ENCODE measurements at regions not wholly inside any gene's neighbourhood (a gene's known extent, or its start where the extent isn't known, plus 50 kb on each side); places are given as distances from the start of the nearest gene placed in this dataset.
"Not testable (repeated sequence)": the region's sequence is repeated elsewhere in the genome, so short reads cannot be mapped to it uniquely, and the experiment has no call there.

DNA sequence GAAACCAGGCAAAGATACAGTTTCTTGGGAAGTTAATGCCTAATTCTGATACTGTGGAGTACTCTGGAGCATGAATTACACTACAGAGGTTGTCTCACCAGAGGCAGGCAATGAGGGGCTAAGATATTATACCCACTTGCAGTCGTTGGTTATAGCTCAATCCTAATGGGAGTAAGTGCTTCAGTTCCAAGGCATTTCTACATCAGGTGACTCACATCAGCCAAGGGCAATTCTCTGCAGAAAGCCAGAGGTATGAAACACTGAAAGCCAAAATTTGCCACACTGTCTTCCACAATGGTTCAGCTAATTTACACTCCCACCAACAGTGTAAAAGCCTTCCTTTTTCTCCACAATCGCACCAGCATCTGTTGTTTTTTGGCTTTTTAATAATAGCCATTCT, 174.0 kb upstream of the IL15 start:
- H3K27ac Mint-ChIP-seq, result no peak overlapping the region
- H3K4me3 Mint-ChIP-seq, result no peak overlapping the region
- peaks cover 4% of the 10 kb centered on the region for H3K27me3 Mint-ChIP-seq
- no peaks in the 10 kb centered on the region for H3K4me1 Mint-ChIP-seq
- ChIA-PET CTCF (no interaction called here), POLR2A (no interaction called here)
- H3K9me3 Mint-ChIP-seq, result no peaks in the 10 kb centered on the region
- no peak for DNase-seq
- no peaks in the 10 kb centered on the region for H3K36me3 Mint-ChIP-seq (ENCODE audit: low read depth)

DNA sequence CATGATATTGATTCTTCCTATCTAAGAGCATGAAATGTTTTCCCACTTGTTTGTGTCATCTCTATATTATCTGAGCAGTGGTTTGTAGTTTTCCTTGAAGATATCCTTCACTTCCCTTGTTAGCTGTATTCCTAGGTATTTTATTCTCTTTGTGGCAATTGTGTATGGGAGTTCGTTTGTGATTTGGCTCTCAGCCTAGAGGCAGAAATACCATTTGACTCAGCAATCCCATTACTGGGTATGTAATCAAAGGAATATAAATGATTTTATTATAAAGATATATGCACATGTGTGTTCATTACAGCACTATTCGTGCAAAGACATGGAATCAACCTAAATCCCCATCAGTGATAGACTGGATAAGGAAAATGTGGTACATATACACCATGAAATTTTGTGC, 172.7 kb upstream of the IL15 start:
- H3K9me3 Mint-ChIP-seq, result no peaks in the 10 kb centered on the region
- CTCF ChIA-PET, result no interaction called here
- H3K27ac Mint-ChIP-seq, result no peak overlapping the region
- H3K27me3 Mint-ChIP-seq, result peaks cover 4% of the 10 kb centered on the region
- DNase-seq, result no peak
- H3K4me1 Mint-ChIP-seq, result no peaks in the 10 kb centered on the region
- H3K36me3 Mint-ChIP-seq (ENCODE audit: low read depth), result no peaks in the 10 kb centered on the region
- no peak overlapping the region for H3K4me3 Mint-ChIP-seq
- POLR2A ChIA-PET, result no interaction called here

DNA sequence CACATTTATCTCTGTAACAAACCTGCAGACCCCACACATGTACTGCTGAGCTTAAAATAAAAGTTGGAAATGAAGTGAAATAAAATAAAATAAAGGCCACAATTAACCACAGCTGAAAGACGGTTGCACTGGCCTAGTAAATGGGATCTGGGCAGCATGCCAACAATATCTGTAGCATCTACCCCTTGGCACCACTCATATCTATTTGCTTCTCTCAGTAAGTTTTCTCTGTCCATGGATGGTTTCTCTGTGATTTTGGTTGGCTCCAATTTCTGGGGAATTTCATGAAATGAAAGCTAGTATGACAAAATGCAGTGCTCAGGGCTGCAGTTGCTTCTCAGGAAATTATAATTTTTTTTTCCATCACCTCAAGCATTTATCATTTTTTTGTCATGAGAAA, 172.0 kb upstream of the IL15 start:
- peaks cover 4% of the 10 kb centered on the region for H3K27me3 Mint-ChIP-seq
- no peak overlapping the region for H3K4me3 Mint-ChIP-seq
- POLR2A ChIA-PET, result no interaction called here
- CTCF ChIA-PET, result no interaction called here
- H3K9me3 Mint-ChIP-seq, result no peaks in the 10 kb centered on the region
- H3K27ac Mint-ChIP-seq, result no peak overlapping the region
- no peaks in the 10 kb centered on the region for H3K4me1 Mint-ChIP-seq
- no peaks in the 10 kb centered on the region for H3K36me3 Mint-ChIP-seq (ENCODE audit: low read depth)
- no peak for DNase-seq

DNA sequence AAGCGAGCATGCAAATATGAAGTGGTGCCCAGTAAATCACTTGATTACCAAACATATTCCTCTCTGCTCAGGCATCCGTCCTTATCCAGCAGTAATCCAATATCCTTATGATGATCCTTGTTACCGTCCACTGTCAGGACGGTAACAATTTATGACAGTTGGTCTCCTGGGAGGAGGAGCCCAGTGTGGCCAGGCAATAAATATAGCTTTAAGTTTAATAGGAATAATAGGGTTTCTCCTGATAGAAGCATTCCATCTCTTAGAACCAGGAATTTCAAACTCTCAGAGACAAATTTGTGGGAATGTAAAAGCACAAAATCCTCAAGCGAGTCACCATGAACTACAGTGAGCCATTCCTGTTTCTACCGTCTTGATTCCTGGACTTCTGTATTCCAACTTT, 171.2 kb upstream of the IL15 start:
- no peaks in the 10 kb centered on the region for H3K36me3 Mint-ChIP-seq (ENCODE audit: low read depth)
- POLR2A ChIA-PET, result no interaction called here
- no peaks in the 10 kb centered on the region for H3K4me1 Mint-ChIP-seq
- CTCF ChIA-PET, result no interaction called here
- H3K27ac Mint-ChIP-seq, result no peak overlapping the region
- peaks cover 4% of the 10 kb centered on the region for H3K27me3 Mint-ChIP-seq
- no peak for DNase-seq
- H3K9me3 Mint-ChIP-seq, result no peaks in the 10 kb centered on the region
- no peak overlapping the region for H3K4me3 Mint-ChIP-seq

DNA sequence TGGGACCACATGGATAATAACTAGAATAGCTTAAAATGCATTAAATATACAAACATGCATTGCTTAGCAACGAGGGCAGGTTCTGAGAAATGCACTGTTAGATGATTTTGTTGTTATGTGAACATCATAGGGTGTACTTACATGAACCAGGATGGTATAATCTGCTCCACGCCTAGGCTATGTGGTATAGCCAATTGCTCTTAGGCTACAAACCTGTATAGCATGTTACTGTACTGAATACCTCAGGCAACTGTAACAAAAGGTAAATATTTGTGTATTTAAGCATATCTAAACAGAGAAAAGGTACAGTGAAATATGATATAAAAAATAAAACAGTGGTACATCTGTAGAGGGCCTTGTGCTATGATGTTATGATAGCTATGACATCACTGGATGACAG, 169.2 kb upstream of the IL15 start:
- ChIA-PET POLR2A (no interaction called here), CTCF (no interaction called here)
- Mint-ChIP-seq H3K27ac (no peak overlapping the region), H3K36me3 (ENCODE audit: low read depth) (no peaks in the 10 kb centered on the region), H3K4me1 (no peaks in the 10 kb centered on the region), H3K4me3 (no peak overlapping the region), H3K9me3 (no peaks in the 10 kb centered on the region), H3K27me3 (no peaks in the 10 kb centered on the region)
- no peak for DNase-seq

DNA sequence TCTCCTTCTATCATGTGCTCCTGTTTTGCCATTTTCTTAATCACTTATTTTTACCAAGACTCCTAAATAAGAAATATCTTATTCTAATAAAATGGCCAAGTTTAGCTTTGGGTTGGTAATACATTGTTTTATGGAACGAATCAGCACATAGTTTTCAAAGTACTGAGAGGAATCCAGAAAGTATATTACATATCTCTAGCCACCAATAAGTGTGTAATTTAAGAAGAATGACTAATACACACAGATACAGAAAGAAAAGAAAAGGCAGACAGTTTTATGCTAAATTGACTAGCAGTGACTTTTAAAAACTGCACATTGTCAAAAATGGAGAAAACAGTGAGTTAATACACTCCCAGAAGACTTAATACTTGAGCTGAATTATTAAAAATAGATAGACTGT, 167.0 kb upstream of the IL15 start:
- Mint-ChIP-seq H3K27me3 (no peaks in the 10 kb centered on the region), H3K4me1 (no peaks in the 10 kb centered on the region), H3K36me3 (ENCODE audit: low read depth) (no peaks in the 10 kb centered on the region), H3K9me3 (no peaks in the 10 kb centered on the region), H3K4me3 (no peak overlapping the region), H3K27ac (no peak overlapping the region)
- DNase-seq, result no peak
- POLR2A ChIA-PET, result no interaction called here
- CTCF ChIA-PET, result no interaction called here

DNA sequence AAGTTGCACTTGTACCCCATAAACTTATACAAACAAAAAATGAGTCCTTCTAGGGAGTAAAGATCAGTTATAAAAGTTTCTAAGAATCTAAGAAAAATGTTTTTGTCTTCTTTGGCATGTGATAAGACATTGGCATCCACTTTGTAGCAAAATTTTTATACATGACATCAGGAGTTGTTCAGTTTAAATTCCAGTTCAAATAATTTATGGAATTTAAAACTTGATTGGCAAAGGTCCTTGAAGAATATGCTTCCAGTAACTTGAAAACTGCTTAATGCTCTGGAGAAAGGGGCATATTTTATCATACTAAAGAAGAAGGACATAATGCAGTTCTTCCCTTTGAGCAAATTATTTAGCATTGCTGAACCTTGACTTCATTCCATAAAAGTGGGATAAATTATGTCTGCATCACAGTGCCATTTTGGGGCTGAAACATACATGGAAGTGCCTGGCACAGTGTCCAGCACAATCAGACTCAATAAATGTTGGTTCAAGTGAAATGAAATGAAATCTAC, 163.3 kb upstream of the IL15 start:
- Mint-ChIP-seq H3K4me3 (no peak overlapping the region), H3K9me3 (no peaks in the 10 kb centered on the region), H3K36me3 (ENCODE audit: low read depth) (no peaks in the 10 kb centered on the region), H3K27ac (no peak overlapping the region), H3K4me1 (no peaks in the 10 kb centered on the region), H3K27me3 (no peaks in the 10 kb centered on the region)
- ChIA-PET POLR2A (no interaction called here), CTCF (no interaction called here)
- DNase-seq, result no peak

DNA sequence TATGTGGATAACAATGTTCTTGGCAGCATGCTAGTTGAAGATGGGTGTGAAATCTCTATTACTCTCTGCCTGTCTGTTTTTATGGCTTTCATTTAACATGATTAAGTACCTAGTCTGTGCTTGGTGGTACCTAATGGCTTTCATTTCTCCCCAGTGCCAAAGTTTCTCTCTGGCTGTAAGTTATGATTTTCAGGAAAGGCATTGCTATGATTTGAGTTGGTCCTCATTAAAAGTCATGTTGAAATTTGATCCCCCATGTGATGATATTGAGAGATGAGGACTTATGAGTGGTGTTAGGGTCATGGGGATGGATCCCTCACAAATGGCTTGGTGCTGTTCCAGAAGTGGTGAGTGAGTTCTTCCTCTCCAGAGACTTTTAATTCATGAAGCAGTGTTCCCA, 162.4 kb upstream of the IL15 start:
- Mint-ChIP-seq H3K27ac (no peak overlapping the region), H3K4me1 (no peaks in the 10 kb centered on the region), H3K27me3 (no peaks in the 10 kb centered on the region), H3K4me3 (no peak overlapping the region), H3K9me3 (no peaks in the 10 kb centered on the region), H3K36me3 (ENCODE audit: low read depth) (no peaks in the 10 kb centered on the region)
- ChIA-PET CTCF (no interaction called here), POLR2A (no interaction called here)
- no peak for DNase-seq

DNA sequence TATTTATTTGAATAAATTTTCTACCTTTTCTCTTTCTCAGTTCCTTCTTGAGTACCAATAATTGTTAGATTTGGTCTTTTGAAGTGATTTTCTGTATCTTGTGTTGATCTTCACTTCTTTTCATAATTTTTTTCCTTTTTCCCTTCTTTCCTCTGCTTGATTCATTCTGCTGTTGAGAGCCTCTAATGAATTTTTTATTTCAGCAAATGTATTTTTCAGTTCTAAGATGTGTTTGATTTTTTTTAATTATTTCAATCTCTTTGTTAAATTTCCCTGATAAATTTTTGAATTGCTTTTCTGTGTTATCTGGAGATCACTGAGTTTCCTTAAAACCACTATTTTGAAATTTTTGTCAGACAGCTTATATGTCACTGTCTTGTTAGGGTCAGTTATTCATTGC, 155.4 kb upstream of the IL15 start:
- Mint-ChIP-seq H3K27ac (no peak overlapping the region), H3K4me1 (peaks cover 4% of the 10 kb centered on the region), H3K4me3 (no peak overlapping the region), H3K9me3 (peaks cover 21% of the 10 kb centered on the region), H3K27me3 (no peaks in the 10 kb centered on the region), H3K36me3 (ENCODE audit: low read depth) (no peaks in the 10 kb centered on the region)
- no peak for DNase-seq
- ChIA-PET POLR2A (no interaction called here), CTCF (no interaction called here)

DNA sequence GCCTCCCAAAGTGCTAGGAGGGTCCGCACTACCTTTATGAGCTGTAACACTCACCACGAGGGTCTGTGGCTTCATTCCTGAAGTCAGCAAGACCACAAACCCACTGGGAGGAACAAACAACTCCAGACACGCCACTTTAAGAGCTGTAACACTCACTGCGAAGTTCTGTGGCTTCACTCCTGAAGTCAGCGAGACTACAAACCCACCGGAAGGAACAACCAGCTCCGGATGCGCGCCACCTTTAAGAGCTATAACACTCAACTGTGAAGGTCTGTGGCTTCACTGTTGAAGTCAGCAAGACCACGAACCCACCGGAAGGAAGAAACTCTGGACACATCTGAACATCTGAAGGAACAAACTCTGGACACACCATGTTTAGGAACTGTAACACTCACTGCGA, 152.1 kb upstream of the IL15 start:
- H3K27me3 Mint-ChIP-seq; H3K36me3 Mint-ChIP-seq (ENCODE audit: low read depth); DNase-seq; CTCF ChIA-PET; H3K27ac Mint-ChIP-seq; POLR2A ChIA-PET; H3K4me3 Mint-ChIP-seq; H3K4me1 Mint-ChIP-seq: not testable (repeated sequence)
- H3K9me3 Mint-ChIP-seq, result peaks cover 23% of the 10 kb centered on the region

DNA sequence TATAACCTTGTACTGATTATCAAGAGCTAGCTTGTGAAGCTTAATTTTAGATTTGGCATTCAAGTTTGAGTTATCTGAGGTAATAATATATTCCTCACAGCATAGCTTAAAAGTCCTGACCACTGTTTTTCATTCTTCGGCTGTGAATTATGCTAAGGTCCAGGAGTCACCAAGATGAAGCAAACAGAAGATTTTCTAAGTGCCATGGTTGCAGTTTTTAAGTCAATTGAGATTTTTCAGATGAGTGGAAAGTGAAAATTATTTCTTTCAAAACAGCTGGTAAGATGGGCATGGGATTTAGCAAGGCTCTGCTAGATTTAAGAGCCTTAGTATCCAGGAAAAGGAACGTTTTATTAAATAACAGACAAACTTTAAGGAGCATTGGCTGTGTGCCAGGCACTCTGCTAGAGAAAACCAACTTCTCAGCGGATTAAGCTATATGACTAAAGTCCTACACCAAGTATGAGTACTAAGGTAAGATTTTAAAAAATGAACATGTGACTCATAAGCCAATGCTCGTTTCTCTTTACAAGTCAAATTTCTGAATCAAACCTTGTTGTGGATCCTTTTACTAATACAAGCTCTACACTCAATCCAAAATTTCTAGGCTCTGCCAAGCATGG, 149.9 kb upstream of the IL15 start:
- Mint-ChIP-seq H3K4me1 (peaks cover 4% of the 10 kb centered on the region), H3K4me3 (no peak overlapping the region), H3K36me3 (ENCODE audit: low read depth) (no peaks in the 10 kb centered on the region), H3K27me3 (peaks cover 2% of the 10 kb centered on the region), H3K27ac (no peak overlapping the region), H3K9me3 (peaks cover 13% of the 10 kb centered on the region)
- DNase-seq, result no peak
- CTCF ChIA-PET, result no interaction called here
- POLR2A ChIA-PET, result no interaction called here

DNA sequence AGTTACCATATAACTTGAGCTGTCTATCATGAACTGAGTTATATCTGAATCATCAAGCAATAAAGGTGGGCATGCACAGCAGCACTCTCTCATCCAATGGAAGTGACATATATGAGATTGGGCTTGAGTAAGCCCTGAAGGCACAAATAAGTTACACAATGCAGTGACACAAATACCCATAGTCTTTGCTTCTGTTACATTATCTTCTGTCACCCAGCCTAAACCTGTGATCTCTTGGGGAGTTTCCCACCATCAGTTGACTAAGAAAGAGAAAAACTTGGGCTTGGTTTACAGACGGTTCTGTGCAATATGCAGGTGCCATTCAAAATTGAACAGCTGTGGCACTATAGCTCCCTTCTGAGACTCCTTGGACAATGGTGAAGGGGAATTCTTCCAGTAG, 138.8 kb upstream of the IL15 start:
- H3K4me3 Mint-ChIP-seq, result no peak overlapping the region
- no peaks in the 10 kb centered on the region for H3K36me3 Mint-ChIP-seq (ENCODE audit: low read depth)
- H3K9me3 Mint-ChIP-seq, result no peaks in the 10 kb centered on the region
- no peak overlapping the region for H3K27ac Mint-ChIP-seq
- DNase-seq, result no peak
- ChIA-PET CTCF (interaction anchor here (0.6 kb wide), 1 partner anchor 38 kb away, joined by 3 read pairs; no protein-coding TSS in a partner anchor), POLR2A (no interaction called here)
- no peaks in the 10 kb centered on the region for H3K4me1 Mint-ChIP-seq
- no peaks in the 10 kb centered on the region for H3K27me3 Mint-ChIP-seq

DNA sequence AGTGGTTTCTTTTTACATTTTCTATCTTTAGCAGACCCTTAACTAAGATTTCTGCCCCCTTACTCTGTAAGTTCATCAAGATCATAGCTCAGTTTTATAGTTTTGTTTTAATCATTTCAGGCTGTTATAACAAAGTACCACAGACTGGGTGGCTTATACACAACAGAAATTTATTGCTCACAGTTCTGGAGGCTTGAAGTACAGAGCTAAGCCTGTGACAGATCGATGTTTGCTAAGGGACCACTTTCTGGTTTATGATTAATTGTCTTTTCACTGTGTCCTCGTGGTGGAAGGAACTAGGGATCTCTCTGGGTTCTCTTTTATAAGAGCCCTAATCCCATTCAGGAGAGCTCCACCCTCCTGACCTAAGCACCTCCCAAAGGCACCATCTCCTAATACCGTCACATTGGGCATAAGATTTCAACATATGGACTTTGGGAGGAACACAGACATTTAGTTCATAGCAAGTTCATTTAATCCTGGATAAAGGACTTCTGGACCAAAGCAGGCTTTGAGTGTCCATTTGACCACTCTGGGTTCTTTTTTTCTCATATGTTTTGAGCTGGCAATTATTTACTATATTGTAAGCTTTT, 137.0 kb upstream of the IL15 start:
- H3K27me3 Mint-ChIP-seq, result no peaks in the 10 kb centered on the region
- POLR2A ChIA-PET, result no interaction called here
- no peaks in the 10 kb centered on the region for H3K36me3 Mint-ChIP-seq (ENCODE audit: low read depth)
- no peaks in the 10 kb centered on the region for H3K9me3 Mint-ChIP-seq
- DNase-seq, result no peak
- CTCF ChIA-PET, result no interaction called here
- H3K27ac Mint-ChIP-seq, result no peak overlapping the region
- H3K4me1 Mint-ChIP-seq, result no peaks in the 10 kb centered on the region
- no peak overlapping the region for H3K4me3 Mint-ChIP-seq

DNA sequence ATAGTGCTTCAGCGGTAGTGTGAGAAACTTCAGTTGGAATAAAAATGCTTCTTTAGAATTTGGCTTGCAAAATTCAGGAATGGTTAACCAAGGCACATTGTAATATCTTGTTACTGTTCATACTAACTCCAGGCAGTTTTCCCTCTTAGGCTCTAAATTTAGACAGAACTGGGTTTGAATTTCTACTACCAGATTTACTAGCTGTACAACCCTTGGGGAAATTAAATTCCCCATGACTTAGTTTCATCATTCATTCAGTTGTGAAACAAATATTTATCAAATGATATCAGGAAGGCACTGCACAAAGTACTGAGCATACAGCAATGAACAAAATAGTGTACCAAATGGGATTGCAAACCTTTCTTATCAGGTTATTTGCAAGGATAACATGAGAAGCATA, 135.0 kb upstream of the IL15 start:
- no peaks in the 10 kb centered on the region for H3K36me3 Mint-ChIP-seq (ENCODE audit: low read depth)
- H3K27me3 Mint-ChIP-seq, result no peaks in the 10 kb centered on the region
- DNase-seq, result no peak
- H3K9me3 Mint-ChIP-seq, result no peaks in the 10 kb centered on the region
- no peak overlapping the region for H3K27ac Mint-ChIP-seq
- no peaks in the 10 kb centered on the region for H3K4me1 Mint-ChIP-seq
- CTCF ChIA-PET, result interaction anchor here (0.7 kb wide), 1 partner anchor 94 kb away, joined by 3 read pairs; no protein-coding TSS in a partner anchor
- POLR2A ChIA-PET, result no interaction called here
- no peak overlapping the region for H3K4me3 Mint-ChIP-seq

Data from activated CD4-positive, alpha-beta T cell treated with anti-CD3 and anti-CD28 coated beads, Interleukin-2, amount 10 ng/mL, durations not matched to agents 7 days and 5 days (primary cell).